ENCODE measurements at regions not wholly inside any gene's neighbourhood (a gene's known extent, or its start where the extent isn't known, plus 50 kb on each side); places are given as distances from the start of the nearest gene placed in this dataset.

GRCh38 chr10:29962166-29962850 is 97.1 kb downstream of the JCAD start:
- peak in 1 of 3 donors; percentile 70 for DNase-seq

DNA sequence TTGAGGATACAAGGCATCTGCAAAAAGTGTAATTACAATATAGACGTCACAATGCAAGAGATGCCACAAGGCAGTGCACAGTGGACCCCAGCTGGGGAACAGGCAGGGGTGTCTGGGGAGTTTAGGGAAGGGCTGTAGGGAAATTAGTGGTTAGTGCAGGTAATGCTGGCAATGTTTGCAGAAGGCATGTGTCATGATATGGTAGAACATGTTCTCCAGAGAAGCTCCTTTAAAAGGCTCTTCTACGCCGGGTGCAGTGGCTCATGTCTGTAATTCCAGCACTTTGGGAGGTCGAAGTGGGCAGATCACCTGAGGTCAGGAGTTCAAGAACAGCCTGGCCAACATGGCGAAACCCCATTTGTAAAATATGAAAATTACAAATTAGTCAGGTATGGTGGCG is 98.0 kb downstream of the JCAD start:
- DNase-seq = no peak

- no peak for DNase-seq
These were observed 99.1 kb downstream of the JCAD start for GRCh38 chr10:29960261-29960660.

DNA sequence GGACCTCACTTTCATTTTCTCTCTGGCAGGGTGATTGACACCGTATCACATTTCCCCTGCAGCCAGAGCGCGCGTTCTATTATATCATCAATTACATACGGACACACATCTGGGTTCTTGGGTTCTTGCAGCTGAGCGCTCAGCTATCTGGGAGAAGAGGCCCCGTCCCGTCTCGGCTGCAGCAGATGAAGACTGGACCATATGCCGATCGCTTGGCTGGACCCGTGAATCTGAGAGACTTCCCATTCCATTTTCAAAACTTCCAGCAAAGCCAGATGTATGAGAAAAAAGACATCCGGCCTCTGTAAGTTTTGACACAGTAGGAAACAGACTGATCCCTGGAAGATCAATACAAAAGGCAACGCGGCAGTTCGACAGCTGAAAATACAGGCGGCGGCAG is 99.8 kb downstream of the JCAD start:
- DNase-seq = peak in 2 of 3 donors; percentile 66 to 89

- DNase-seq = no peak
These were observed 100.9 kb downstream of the JCAD start for GRCh38 chr10:29958440-29958839.

- DNase-seq = peak in 1 of 3 donors; percentile 49
These were observed 101.5 kb downstream of the JCAD start for GRCh38 chr10:29957907-29958331.

DNA sequence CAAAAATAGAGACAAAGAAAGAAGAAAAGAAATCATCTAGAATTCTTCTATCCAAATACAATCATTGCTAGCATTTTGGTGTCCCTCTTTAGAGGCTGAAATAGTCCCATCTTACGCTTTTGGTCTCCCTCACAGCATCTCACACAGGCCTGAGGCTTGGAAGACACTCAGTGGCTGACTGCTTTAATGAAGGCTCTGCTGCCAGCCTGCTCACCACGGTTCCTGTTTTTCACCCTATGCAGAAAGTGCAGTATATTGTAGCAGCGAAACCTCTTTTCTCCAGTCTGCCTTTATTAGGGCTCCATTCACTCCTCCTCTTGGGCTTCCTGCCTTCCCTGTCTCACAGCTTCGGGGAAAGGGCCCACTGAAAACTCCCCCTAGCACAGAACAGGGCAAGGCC is 102.2 kb downstream of the JCAD start:
- no peak for DNase-seq

DNA sequence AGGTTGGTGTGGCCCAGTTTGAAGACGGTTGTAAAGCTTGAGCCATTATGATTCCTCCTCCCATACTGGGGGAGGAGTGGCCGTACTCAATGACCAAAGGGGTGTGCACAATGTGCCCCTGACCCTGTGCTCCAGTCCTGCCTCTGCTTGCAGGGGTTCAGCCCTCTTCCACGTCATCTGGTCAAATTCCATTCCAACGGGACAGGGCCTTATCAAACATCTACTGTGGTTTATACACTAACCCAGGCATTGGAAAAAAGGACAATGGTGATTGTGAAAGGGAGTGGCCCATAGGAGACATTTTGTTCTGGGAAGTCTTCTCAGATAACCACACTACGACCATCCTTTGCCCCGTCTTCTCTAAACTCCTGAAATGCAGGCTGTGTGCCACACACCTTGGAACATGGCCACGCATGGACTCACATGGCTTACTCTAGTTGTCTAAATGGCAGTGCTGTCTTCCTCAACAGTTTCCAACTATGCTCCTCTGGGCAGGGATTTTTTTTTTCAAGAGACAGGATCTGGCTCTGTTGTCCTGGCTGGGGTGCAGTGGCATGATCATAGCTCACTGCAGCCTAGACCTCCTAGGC is 103.0 kb downstream of the JCAD start:
- DNase-seq = no peak

DNA sequence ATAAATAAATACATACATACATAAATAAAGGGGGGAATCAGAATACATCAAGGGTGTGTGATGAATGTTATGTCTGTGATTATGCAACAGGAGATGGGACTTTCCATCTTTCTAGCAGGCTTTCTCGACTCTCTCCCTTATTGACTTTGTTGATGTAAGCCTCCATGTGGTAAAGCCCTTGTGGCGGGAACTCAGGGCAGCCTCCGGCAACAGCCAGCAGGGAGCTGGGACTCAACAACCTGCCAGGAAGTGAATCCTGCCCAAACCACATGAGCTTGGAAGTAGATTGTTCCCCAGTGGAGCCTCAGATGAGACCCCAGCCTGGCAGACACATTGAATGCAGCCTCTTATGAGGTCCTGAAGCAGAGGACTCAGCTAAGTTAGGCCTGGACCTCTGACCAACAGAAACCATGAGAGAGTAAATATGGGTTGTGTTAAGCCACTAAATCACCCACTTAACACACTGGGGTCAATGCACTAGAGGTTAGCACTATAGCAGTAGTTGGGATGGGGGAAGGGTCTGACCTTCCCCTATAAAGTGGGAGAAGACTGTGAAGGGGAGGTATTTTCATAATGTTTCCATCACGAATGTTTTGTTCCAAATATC is 104.0 kb downstream of the JCAD start:
- no peak for DNase-seq

- DNase-seq = peak in 2 of 3 donors; percentile 52 to 54
These were observed 107.9 kb downstream of the JCAD start for GRCh38 chr10:29951441-29951931.

DNA sequence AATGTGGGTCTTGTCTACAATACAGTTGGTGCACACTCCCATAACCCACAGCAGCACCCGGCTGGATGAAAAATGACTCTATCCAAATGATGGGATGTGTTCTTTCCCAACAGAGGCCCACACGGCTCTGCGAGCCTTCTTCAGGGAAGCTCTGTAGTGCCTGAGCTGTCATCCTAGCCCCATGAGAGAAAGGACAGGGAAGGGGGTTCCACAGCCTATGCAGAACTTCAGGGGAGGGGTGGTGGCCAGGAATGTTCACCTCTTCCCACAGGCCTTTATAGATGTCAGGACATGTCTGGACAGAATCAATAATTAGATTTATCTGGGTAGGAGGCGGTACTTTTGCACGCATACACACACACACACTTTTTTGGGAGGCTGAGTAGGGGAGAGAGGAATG is 109.0 kb downstream of the JCAD start:
- no peak for DNase-seq

- DNase-seq = peak in 1 of 3 donors; percentile 94
These were observed 109.9 kb downstream of the JCAD start for GRCh38 chr10:29949411-29950011.

DNA sequence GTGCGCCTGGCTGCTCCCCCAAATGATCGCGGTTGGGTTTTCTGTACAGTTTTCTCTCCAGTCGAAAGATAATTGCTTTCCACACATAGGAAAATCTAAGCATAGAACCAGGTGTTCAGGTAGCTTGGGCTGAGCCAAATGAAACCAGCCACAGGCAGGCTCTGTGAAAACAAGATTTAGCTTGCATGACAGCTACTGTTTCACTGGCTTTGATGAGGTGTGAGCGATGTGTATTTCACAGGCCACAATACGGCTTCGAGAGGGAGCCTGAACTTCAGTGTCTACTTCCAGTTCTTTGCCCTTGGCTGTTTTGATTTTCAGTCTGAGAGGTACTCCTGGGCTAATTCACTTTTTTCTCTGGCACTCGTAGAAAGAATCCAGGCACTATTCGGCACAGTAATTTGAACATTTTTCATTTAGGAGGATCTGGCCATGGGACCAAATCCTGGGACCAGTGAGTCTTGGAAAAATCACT is 110.5 kb downstream of the JCAD start:
- peak in 2 of 3 donors; percentile 38 to 64 for DNase-seq

GRCh38 chr10:29947701-29948060 is 111.7 kb downstream of the JCAD start:
- no peak for DNase-seq

DNA sequence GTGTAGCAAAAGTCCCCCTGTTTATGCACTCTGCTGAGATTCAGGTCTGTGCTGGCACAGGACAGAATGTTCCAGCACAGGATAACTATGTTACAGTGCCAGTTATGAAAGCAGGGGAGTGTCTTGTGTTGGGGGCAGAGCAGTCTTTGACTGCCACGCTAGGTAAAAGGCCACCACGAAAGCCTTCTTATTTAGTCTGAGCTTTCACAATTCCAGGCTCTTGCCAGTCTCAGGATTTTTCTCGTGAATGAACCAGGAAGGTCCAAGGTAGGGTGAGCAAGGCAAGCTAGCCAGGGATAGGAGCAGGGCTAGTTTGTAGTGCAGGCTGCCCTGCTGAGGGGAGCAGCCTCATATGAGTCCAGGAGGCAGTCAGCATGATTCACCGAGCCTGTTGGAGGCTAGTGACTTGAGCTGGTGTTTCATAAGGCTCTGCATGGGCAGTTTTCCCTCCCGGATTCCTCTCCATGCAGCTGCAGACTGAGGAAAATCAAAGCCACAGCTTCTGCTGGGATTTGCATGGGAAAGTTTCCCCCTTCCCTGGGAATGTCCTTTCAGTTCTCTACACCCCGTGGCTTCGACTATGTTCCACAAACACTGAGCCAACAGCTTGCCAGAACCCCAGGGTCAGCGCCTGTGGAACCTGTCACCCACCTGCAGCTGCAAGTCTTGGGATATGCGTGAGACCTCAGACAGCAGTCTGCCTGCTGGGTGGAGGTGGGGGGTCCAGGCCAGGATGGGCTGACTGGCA is 112.3 kb downstream of the JCAD start:
- DNase-seq = peak in 2 of 3 donors; percentile 62 to 64

GRCh38 chr10:29946614-29946952 is 112.8 kb downstream of the JCAD start:
- no peak for DNase-seq

DNA sequence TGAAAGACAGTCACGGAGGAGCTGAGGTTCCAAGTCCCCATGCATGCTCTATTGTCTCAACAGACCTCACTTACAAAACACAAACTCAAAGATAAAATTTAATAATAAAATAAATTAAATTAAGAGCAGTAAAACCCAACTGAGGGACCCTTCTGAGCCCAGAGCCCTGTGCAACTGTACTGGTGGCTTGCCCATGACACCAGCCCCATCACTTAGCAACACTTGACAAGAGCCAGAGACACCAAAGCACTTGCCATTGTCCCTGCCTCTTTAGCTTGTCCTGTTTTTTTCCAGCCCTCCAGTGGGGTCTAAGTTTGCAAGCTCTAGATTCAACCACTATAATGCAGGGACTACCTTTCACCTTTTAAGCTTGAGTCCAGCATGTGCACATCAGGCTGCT is 117.9 kb downstream of the JCAD start:
- no peak for DNase-seq

GRCh38 chr10:29932991-29933390 is 126.4 kb downstream of the JCAD start:
- DNase-seq = no peak

GRCh38 chr10:29931833-29932232 is 127.6 kb downstream of the JCAD start:
- no peak for DNase-seq

- DNase-seq = no peak
These were observed 130.4 kb downstream of the JCAD start for GRCh38 chr10:29929006-29929405.

GRCh38 chr10:29926693-29927048 is 132.7 kb downstream of the JCAD start:
- DNase-seq = peak in 2 of 3 donors; percentile 18 to 36
